ENCODE measurements at regions not wholly inside any gene's neighbourhood (a gene's known extent, or its start where the extent isn't known, plus 50 kb on each side); places are given as distances from the start of the nearest gene placed in this dataset.
A peak's percentile ranks its signal among the peaks of the same experiment; 100 is the strongest.

DNA sequence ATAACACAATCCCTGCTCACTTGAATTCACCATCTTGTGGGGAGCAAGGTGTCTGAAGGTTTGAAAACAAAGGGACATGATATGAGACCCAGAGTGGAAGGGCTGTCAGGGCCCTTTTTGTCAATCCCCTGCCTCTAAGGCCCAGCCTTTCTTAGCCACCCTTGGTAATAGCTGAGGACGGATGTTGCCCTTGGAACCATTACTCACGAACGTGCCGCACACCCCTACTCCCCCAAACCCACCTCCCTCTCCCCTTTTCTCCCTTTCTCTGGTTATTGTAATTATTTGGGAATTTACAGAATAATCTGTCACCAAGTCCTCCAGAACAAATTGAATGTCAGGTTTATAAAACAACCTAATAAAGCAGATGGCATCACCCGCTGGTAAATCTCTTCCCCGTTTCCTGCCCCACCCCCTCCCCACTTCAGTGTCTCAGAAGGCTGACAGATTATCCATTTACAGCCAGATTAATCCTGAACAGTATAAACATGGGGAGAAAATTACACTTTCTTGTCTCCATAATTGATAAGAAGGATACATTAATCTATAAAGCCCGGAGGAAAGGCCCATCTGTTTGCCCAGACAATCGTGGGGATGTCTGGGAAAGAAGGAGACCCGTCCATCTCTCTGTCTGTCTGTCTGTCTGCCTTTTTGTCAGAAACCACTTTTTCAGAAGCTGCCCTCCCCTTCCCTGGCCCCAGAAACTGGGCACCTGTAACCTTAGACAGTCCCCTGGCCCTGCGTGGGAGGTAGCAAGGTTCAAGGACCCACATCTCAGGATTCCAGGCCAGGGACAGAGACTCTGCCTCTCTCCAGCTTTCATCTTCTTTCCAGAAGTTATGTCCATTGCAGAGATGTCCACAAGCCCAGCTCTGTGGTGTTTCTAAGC, 60.6 kb upstream of the CD34 start:
- no peak for DNase-seq (ENCODE audit: low read depth in 1 of 2, low spot score in 1 of 2)

DNA sequence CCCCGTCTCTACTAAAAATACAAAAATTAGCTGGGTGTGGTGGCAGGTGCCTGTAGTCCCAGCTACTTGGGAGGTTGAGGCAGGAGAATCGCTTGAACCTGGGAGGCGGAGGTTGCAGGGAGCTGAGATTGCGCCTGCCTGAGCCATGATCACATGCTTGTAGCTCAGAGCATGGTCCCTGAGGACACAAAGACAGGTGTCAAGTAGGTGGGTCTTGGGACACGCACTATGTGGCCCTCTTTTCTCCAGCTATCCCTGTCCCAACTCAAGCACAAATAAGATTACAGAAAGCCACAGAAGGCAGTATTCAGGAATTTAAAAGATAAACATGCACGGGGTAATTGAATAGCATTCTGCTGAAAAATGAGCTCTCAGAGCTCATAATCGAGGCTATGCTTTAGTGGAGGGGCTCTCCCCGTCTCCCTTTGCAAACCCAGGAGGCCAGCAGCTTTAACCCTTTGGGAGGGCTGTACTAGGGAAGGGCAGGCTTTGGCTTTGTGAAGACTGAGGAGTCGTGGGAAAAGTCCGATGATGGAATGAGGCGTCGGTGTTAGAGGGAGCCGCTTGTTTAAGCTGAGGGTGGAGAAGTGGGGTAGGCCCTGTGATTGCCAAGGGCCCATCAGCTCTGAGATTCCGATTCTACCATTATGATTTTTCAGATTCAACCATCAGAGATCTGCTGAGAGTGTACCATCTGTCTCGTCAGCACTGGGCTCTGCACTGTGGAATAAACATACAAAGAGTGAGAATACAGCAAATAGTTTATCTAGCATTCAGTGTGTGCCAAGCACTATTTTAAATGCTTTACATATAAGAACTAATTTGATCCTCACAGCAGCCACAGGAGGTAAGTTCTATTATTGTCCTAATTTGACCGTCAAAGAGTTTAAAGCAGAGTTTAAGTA, 59.7 kb upstream of the CD34 start:
- DNase-seq (ENCODE audit: low read depth in 1 of 2, low spot score in 1 of 2) = no peak

DNA sequence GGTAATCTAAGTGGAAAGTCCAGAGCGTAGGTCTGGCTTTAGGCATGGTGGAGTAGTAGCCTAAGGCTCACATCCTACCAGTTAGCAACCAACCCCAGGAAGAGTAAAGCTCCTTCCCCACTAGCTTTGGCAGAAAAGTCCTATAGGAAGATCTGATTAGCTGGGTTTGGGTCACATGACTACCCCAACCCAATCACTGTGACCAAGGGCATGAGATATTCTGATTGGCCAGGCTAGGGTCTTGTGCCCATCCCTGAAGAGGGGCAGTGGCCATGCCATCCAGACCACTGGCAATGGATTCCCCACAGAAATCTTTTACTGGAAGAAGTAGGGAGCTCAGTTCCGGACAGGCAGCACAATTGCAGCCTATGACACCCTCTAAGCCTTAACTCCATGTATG, 58.6 kb upstream of the CD34 start:
- no peak for DNase-seq (ENCODE audit: low read depth in 1 of 2, low spot score in 1 of 2)

DNA sequence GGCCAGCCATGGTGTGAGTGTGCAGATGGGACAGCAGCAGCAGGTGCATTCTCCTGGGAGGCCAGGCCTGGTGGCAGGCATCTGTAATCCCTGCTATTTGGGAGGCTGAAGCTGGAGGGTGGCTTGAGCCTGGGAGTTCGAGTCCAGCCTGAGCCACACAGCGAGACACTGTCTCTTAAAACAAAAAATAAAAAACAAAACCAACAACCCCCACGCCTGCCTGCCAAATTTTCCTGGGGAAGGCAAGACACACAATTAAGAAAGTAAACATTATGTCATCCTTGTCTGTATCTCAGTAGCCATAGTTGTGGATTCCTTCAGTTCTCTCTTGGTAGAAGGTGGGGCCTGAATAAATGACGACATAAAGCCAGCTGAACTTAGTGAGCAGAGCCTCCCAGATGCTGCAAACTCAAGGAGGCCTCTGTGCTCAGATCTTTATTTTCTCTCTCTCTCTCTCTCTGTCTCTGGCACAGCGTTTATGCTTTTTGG, 57.6 kb upstream of the CD34 start:
- no peak for DNase-seq (ENCODE audit: low read depth in 1 of 2, low spot score in 1 of 2)

DNA sequence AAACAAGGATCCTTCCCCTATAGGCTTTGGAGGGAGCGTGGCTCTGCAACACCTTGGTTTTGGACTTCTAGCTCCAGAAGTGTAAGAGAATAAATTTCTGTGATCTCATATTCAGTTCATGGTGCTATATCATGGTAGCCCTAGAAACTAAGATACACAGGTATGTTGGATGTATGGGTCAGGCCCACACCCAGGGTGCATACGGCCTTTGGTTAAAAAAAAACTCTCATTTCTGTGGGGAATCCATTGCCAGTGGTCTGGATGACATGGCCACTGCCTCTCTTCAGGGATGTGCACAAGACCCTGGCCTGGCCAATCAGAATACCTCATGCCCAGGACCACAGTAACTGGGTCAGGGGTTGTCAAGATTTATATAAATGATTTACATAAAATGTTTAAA, 56.8 kb upstream of the CD34 start:
- no peak for DNase-seq (ENCODE audit: low read depth in 1 of 2, low spot score in 1 of 2)

DNA sequence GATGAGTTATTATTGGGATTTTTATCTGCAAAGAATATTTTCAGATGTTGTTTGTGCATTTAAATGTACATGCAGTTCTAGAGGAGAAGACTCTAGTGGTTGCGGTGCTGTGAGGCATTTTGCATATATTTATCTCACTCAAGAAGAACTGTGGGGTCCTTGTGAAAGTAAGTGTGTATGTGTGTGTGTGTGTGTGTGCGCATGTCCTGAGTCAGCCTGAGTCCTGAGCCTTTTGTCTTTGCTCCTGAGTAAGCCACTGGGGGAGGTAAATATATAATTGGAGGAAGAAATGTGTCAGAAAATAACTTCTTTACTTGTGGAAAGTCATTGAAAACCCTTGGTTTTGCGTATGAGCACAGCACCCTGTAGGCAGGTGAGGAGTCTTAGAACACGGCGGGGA, 55.6 kb upstream of the CD34 start:
- no peak for DNase-seq (ENCODE audit: low read depth in 1 of 2, low spot score in 1 of 2)

DNA sequence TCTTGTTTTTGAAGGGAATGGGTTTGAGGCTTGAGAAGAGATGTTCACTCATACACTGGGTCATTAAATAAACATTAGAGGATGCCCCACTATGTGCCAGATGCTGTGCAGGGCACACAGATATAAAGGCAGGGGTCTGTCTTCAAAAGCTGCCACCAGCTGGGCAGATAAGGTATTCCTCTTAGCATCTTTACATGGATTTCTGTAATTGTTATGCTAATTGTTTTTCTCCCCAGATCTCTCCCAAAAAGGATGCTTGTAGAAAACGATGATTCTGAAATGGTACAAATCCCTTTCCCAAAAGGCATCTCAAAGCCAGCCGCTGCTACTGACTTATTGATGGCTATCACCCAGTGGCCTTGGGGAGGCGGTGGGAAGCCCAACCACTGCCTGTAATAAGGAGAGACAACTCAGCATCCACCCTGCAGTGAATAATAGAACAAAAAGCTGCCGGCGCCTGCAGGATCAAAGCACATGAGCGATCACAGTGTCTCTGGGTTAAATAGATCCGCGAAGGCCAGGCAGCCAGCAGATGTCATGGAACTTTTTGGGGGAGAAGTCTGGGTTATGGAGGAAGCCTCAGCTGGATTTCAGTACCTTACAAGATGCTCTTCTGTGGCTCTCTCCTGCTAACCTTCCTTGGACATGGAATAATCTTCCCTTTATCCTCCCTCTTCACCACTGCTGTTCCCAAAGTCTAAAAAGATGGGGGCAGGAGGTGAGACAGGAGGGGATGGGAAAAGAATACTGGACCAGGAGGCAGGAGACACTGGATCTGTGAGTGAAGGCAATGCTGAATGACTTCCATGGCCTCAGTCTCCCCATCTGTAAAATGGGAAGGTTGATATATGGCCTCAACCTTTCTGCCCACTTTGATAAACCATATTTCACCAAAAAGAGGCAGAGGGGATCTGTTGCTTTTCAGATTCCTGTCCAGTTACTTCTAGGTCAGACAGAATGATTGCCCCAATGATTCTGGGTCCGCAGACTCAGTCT, 54.8 kb upstream of the CD34 start:
- no peak for DNase-seq (ENCODE audit: low read depth in 1 of 2, low spot score in 1 of 2)

DNA sequence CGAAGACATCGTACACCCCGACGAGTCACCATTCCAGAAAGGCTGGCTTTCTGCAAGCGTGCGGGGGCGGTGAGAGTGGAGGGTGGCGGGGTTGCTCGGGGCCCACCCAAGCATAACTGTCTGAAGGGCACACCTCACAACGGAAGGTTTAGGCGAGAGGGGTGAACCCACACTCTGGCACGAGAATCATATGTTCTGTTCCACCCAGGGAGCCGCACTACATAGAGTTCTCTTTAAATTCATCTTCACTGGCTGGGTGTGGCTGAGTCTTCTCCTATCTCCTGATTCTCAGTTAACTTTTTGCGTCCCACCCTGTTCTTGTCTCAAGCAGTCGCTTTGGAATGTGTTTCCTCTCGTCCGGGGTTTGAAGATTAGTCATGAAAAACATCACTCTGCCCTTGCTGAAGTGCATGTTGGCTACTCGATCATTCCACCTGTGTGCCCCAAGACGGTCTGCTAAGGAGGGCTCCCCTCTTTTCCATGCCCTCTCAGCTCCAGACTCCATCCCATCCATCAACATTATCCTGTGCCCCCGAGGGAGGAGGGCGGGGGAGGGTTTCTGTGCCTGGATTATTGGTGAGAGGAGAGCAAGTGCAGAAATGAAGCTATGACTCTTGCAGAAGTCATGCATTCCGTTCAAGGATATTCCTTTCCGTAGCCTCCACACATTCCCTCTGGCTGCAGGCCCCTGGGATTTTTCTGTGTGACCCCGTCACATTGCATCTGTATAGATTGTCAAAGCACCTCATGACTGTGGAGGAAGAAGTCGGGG, 53.5 kb upstream of the CD34 start:
- DNase-seq (ENCODE audit: low read depth in 1 of 2, low spot score in 1 of 2) = no peak

DNA sequence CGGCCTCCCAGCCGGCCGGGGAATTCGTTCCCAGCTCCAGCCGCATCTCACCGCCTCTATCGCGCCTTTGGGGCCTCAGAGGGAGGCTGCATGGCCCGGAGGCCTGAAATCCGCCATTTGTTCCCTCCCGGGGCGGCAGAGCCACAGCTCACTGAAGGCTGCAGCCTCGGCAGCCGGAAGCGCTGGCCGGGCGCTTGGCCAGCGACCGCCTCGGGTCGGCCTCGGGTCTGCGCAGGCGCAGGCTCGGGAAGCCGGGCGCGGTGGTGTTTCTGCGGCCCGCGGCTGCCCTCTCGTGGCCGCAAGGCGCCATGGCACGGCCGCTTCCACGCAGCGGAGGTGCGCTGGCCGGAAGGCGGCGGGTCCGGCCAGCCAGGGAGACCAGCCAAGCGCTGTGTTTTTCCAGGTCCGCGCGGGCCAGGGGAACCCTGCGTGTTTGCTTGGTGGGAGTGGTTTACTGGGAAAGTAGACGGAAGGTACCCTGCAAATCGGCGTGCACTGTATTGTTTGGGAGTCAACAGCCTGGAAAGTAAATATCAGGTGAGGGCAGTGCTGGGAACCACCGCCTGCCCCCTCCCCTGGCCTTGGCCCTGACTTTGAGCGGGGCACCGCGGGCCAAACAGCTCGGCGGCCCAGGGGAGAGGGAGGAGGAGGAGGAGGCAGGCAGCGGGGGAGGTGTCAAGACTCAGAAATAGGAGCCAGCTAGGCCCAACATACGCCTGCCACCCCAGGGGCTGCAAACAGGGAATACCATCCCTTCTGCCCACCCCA, 52.7 kb upstream of the CD34 start:
- DNase-seq (ENCODE audit: low read depth in 1 of 2, low spot score in 1 of 2) = peak; percentile 72 to 77

DNA sequence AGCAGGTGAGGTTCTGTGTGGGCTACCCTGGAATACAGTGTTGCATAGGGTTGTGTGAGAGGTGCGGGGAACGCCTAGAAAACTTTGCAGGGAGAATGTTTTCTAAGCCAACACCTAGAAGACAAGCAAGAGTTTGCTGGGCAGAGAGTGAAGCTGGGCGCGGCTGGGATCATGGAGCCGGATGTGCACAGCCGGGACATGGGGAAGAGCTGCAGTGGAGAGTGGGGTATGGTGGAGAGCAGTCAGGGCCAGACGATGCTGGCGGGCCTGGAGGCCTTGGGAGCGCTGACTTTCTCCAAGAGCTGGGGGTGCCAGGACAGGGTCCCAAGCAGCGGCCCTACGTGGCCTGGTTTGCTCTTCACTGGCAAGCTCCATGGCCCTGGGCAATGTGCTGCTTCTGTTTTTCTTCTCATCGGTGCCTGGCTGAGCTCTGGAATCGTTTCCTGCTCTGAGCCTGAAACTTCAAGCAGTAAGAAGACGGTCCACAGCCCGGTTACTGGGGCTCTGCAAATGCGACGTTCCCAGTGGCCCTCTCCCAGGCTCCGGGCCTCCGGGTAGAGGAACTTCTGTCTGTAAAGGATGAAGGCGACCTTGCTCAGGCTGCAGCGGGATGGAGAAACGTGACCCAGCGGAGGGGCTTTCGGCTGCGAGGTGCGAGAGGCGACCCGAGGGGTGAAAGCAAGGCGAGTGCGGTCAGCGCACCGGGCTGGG, 51.9 kb upstream of the CD34 start:
- no peak for DNase-seq (ENCODE audit: low read depth in 1 of 2, low spot score in 1 of 2)
